GM12874 (cell line): ENCODE measurements at regions not wholly inside any gene's neighbourhood (a gene's known extent, or its start where the extent isn't known, plus 50 kb on each side); places are given as distances from the start of the nearest gene placed in this dataset.

Experiments
- CTCF ChIP-seq: IDR thresholded peaks from 2 replicates; pipeline ENCODE4 v1.5.1; 2011; ENCODE audit warnings: low read depth, mild to moderate bottlenecking, control low read depth, low read length, moderate library complexity; ENCODE audit not compliant: insufficient read depth

- no peak for TF ChIP-seq CTCF
These were observed 65.6 kb upstream of the SPON1 start for GRCh38 chr11:13896981-13897353.

- no peak for TF ChIP-seq CTCF
These were observed 64.8 kb upstream of the SPON1 start for GRCh38 chr11:13897646-13898276.

GRCh38 chr11:13899603-13900002 is 62.9 kb upstream of the SPON1 start:
- no peak for TF ChIP-seq CTCF

- no peak for TF ChIP-seq CTCF
These were observed 60.0 kb upstream of the SPON1 start for GRCh38 chr11:13902523-13902922.

- TF ChIP-seq CTCF = no peak
These were observed 57.3 kb upstream of the SPON1 start for GRCh38 chr11:13905137-13905781.

GRCh38 chr11:13907678-13908077 is 54.8 kb upstream of the SPON1 start:
- TF ChIP-seq CTCF = no peak

- TF ChIP-seq CTCF = no peak
These were observed 54.0 kb upstream of the SPON1 start for GRCh38 chr11:13908535-13908934.
